SK-N-SH treated with all-trans-retinoic acid at 6 μM for 48 hours (cell line): ENCODE measurements at regions not wholly inside any gene's neighbourhood (a gene's known extent, or its start where the extent isn't known, plus 50 kb on each side); places are given as distances from the start of the nearest gene placed in this dataset.

Experiments used
- BACH2 ChIP-seq: fragments of 250-450 bp; sonication (Bioruptor Pico); IDR thresholded peaks from 2 replicates; pipeline ENCODE4 v1.9.0; 2021; ENCODE audit warnings: mild to moderate bottlenecking, borderline replicate concordance
- PATZ1 ChIP-seq: fragments of 250-450 bp; sonication (Bioruptor Pico); IDR thresholded peaks from 2 replicates; pipeline ENCODE4 v1.8.0; 2020; ENCODE audit warnings: mild to moderate bottlenecking, moderate library complexity, borderline replicate concordance
- RARB ChIP-seq: fragments of 250-450 bp; sonication (Bioruptor Pico); IDR thresholded peaks from 2 replicates; pipeline ENCODE4 v1.8.0; 2021; ENCODE audit warnings: mild to moderate bottlenecking, moderate library complexity
- ZC3H10 ChIP-seq: fragments of 250-450 bp; sonication (Bioruptor Pico); IDR thresholded peaks from 2 replicates; pipeline ENCODE4 v1.5.1; 2021; ENCODE audit warnings: mild to moderate bottlenecking, moderate library complexity
- ZFP30 ChIP-seq: fragments of 450-650 bp; formaldehyde crosslinking; IDR thresholded peaks from 2 replicates; pipeline ENCODE4 v1.5.0; 2022; ENCODE audit warnings: mild to moderate bottlenecking, moderate library complexity
- ZNF70 ChIP-seq: fragments of 450-650 bp; formaldehyde crosslinking; IDR thresholded peaks from 2 replicates; pipeline ENCODE4 v1.5.0; 2020; ENCODE audit warnings: mild to moderate bottlenecking, moderate library complexity
- TF ChIP-seq, protein P1 (sequence below): fragments of 250-450 bp; sonication (Bioruptor Pico); IDR thresholded peaks from 2 replicates; pipeline ENCODE4 v1.5.0; 2020; ENCODE audit warnings: mild to moderate bottlenecking, moderate library complexity

GRCh38 chr10:62708569-62708968, 96.0 kb upstream of the ADO start:
- TF ChIP-seq, protein P1, sequence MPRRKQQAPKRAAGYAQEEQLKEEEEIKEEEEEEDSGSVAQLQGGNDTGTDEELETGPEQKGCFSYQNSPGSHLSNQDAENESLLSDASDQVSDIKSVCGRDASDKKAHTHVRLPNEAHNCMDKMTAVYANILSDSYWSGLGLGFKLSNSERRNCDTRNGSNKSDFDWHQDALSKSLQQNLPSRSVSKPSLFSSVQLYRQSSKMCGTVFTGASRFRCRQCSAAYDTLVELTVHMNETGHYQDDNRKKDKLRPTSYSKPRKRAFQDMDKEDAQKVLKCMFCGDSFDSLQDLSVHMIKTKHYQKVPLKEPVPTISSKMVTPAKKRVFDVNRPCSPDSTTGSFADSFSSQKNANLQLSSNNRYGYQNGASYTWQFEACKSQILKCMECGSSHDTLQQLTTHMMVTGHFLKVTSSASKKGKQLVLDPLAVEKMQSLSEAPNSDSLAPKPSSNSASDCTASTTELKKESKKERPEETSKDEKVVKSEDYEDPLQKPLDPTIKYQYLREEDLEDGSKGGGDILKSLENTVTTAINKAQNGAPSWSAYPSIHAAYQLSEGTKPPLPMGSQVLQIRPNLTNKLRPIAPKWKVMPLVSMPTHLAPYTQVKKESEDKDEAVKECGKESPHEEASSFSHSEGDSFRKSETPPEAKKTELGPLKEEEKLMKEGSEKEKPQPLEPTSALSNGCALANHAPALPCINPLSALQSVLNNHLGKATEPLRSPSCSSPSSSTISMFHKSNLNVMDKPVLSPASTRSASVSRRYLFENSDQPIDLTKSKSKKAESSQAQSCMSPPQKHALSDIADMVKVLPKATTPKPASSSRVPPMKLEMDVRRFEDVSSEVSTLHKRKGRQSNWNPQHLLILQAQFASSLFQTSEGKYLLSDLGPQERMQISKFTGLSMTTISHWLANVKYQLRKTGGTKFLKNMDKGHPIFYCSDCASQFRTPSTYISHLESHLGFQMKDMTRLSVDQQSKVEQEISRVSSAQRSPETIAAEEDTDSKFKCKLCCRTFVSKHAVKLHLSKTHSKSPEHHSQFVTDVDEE (CRISPR knock-in tag) = no peak
- no peak for TF ChIP-seq PATZ1 (CRISPR knock-in tag)
- no peak for TF ChIP-seq RARB (CRISPR knock-in tag)
- TF ChIP-seq BACH2 (CRISPR knock-in tag) = no peak
- no peak for TF ChIP-seq ZNF70
- TF ChIP-seq ZFP30 (CRISPR knock-in tag) = no peak
- TF ChIP-seq ZC3H10 = no peak
